Astrocyte (in vitro differentiated cells and primary cell): ENCODE measurements at regions not wholly inside any gene's neighbourhood (a gene's known extent, or its start where the extent isn't known, plus 50 kb on each side); places are given as distances from the start of the nearest gene placed in this dataset.

Experiments used
- CTCF ChIP-seq: IDR thresholded peaks from 2 replicates; pipeline ENCODE4 v1.5.1; 2011; ENCODE audit warnings: low read depth, mild to moderate bottlenecking, inconsistent platforms, low read length, moderate library complexity; ENCODE audit not compliant: insufficient read depth
- EZH2 ChIP-seq: IDR thresholded peaks from 2 replicates; pipeline ENCODE4 v1.6.1; 2012; ENCODE audit warnings: mild to moderate bottlenecking, low read length, inconsistent platforms; ENCODE audit not compliant: insufficient read depth

GRCh38 chr12:105616971-105617540 is 286.6 kb downstream of the C12orf75 start:
- TF ChIP-seq EZH2 (no peak), CTCF (no peak)
